HEK293T (cell line): ENCODE measurements at regions not wholly inside any gene's neighbourhood (a gene's known extent, or its start where the extent isn't known, plus 50 kb on each side); places are given as distances from the start of the nearest gene placed in this dataset.
"Not testable (repeated sequence)": the region's sequence is repeated elsewhere in the genome, so short reads cannot be mapped to it uniquely, and the experiment has no call there.

Experiments used
- ARNT ChIP-seq: fragments of 450-650 bp; IDR thresholded peaks from 2 replicates; pipeline ENCODE4 v1.6.1; 2017; ENCODE audit warnings: mild to moderate bottlenecking
- BHLHE40 ChIP-seq: fragments of 450-650 bp; IDR thresholded peaks from 2 replicates; pipeline ENCODE4 v1.6.1; 2016; ENCODE audit warnings: mild to moderate bottlenecking, moderate library complexity, borderline replicate concordance
- ELF4 ChIP-seq: fragments of 450-650 bp; IDR thresholded peaks from 2 replicates; pipeline ENCODE4 v1.6.1; 2017; ENCODE audit warnings: antibody characterized with exemption
- FOXA1 ChIP-seq: fragments of 450-650 bp; IDR thresholded peaks from 2 replicates; pipeline ENCODE4 v1.6.1; 2016; ENCODE audit warnings: mild to moderate bottlenecking
- FOXK2 ChIP-seq: fragments of 450-650 bp; IDR thresholded peaks from 2 replicates; pipeline ENCODE4 v1.6.1; 2016; ENCODE audit warnings: mild to moderate bottlenecking
- FOXM1 ChIP-seq: fragments of 450-650 bp; IDR thresholded peaks from 2 replicates; pipeline ENCODE4 v1.6.1; 2017; ENCODE audit warnings: mild to moderate bottlenecking, borderline replicate concordance
- NFRKB ChIP-seq: fragments of 450-650 bp; IDR thresholded peaks from 2 replicates; pipeline ENCODE4 v1.6.1; 2016; ENCODE audit warnings: mild to moderate bottlenecking, moderate library complexity
- SP1 ChIP-seq: fragments of 450-650 bp; IDR thresholded peaks from 2 replicates; pipeline ENCODE4 v1.6.1; 2017
- SUZ12 ChIP-seq: fragments of 450-650 bp; IDR thresholded peaks from 2 replicates; pipeline ENCODE4 v1.6.1; 2016; ENCODE audit warnings: mild to moderate bottlenecking
- TF ChIP-seq, protein P1 (sequence below): fragments of 450-650 bp; IDR thresholded peaks from 2 replicates; pipeline ENCODE4 v1.6.1; 2016

DNA sequence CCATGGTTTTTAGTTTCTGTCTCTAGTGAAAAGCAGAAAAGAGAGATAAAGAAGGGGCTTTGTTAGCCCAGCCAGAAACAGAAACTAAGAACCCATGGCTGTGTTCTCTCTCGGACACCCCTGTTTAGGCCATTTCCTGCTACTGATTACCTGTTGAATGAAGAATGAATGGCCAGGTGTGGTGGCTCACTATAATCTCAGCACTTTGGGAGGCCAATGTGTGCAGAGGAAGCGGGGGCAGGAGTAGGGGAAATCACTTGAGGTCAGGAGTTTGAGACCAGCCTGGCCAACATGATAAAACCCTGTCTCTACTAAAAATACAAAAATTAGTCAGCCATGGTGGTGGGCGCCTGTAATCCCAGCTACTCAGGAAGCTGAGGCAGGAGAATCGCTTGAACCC lies 93.8 kb upstream of the MSH6 start:
- not testable (repeated sequence) for TF ChIP-seq BHLHE40, ARNT, FOXM1, FOXK2, SP1, ELF4, FOXA1, NFRKB, SUZ12
- TF ChIP-seq, protein P1, sequence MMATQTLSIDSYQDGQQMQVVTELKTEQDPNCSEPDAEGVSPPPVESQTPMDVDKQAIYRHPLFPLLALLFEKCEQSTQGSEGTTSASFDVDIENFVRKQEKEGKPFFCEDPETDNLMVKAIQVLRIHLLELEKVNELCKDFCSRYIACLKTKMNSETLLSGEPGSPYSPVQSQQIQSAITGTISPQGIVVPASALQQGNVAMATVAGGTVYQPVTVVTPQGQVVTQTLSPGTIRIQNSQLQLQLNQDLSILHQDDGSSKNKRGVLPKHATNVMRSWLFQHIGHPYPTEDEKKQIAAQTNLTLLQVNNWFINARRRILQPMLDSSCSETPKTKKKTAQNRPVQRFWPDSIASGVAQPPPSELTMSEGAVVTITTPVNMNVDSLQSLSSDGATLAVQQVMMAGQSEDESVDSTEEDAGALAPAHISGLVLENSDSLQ = not testable (repeated sequence)
